HG03571 (cell line): ENCODE measurements at regions not wholly inside any gene's neighbourhood (a gene's known extent, or its start where the extent isn't known, plus 50 kb on each side); places are given as distances from the start of the nearest gene placed in this dataset.

ENCODE experiments used
- ATAC-seq: cut with Tn5 transposase; IDR thresholded peaks from one replicate; pipeline ENCODE4 v1.9.1; 2021; ENCODE audit not compliant: unreplicated experiment

DNA sequence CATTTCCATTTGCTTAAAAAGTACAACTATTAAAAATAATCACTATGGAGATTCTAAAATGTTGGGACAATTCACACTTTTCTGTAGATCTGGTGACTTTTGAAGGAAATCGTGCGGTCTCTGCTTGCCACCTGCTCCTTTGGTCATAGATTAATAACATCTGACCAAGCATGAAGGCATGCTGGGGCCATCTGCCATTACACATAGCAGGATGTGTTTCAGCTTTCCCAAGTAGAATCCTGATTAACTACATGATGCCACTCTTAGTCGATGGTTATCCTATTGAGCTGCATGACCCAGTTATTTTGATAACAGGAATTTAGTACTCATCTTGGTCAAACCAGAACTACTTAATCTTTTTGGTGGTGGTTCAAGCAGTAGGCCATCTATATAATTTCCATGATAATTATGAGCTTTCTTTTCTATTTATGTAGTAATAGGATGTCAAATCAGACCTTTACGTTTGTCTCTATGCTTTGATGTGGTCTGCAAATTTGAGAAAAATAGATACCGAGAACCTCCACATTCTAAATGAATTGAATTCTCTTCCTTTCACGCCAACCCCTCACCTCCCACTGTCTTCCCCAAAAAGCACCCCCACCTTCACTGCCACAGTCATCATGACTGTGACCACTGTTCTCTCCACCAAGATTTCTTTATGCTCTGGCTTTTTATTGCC is 158.1 kb downstream of the DIPK2A start:
- no peak for ATAC-seq

- no peak for ATAC-seq
These were observed 169.5 kb downstream of the DIPK2A start for GRCh38 chr3:144141074-144141473.

DNA sequence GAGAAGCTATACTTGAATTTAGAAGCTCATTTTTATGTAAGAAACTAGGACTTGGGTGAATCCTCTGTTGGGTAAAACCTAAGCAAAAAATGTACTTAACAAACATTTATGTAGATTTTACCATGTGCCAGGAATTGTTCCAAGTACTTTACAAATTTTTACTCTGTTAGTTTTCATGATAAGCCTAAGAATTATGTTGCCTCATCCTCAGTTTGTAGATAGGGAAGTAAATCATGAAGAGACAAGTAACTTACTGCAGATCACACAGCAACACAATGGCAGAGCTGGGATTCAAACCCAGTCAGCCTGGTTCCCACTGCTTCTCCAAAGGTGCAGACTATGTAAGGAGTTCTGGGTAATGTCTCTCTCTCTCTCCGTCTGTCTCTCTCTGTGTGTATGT is 169.9 kb downstream of the DIPK2A start:
- no peak for ATAC-seq

DNA sequence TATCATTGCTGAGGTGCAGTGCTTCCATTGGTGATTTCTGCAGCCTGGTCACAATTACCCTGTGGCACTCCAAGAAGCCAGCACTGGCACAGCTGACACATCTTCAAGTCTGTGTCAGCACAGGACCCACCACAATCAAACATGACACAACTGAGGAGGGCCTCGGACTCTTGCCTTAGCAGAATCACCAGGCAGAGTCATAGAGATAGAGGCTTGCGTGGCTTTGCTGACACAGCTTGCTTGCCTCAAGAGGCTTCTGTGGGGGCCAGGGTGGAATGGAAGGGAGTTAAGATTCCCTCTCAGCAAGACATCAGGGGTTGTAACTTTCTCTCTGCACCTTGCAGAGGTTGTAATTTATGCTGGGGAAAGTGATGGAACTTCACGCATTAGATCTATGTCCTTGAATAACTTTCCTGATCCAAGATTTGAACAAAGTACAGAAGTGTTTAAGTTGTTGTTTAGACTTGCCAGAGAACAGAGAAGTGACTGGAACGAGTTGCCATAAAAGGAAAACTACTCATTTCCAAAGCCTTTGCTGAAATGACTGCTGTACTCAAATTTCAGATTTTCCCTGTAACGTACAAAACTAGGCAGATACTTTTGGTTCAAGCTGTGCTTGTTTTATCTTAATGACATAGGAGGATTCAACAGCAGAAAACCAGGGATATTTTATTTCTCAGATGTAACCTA is 170.7 kb downstream of the DIPK2A start:
- ATAC-seq: no peak

DNA sequence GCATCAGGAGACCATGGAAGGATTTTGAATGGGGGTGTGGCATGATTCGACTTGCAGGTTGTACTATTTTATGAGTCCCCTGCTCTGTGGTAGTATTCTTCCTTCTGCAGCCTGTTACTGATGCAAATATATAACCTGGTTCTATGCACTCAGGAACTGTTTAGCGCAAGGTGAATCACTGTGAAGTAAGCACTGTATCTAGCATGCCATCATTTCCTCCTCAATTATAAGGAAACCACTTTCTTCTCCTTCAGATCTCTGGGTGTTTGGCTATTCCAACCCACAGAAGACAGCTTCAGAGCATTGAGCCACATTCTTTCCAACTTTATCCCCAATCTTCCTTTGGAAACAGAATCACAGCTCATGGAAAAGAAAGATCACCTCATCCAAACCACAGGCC is 176.7 kb downstream of the DIPK2A start:
- no peak for ATAC-seq

GRCh38 chr3:144151983-144152382 is 180.4 kb downstream of the DIPK2A start:
- no peak for ATAC-seq

- no peak for ATAC-seq
These were observed 189.0 kb downstream of the DIPK2A start for GRCh38 chr3:144160627-144161026.

DNA sequence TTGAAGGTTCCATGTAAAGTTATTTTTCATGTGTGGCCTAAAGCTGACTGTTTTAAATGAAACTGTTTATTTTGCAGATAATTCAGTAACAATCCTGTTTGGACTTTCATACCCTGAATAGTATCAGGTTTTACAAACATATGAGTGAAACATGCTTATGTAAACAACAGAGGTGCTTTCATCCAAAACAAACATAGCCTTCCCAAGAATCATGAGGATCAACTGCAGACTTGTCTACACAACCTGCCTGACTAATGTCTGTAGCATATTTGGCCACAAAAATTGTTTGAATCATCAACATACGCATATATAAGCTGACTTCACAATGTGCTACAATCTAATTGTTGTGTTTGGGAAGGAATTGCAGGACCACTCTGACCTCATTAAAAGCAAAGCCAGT is 190.4 kb downstream of the DIPK2A start:
- ATAC-seq: no peak

DNA sequence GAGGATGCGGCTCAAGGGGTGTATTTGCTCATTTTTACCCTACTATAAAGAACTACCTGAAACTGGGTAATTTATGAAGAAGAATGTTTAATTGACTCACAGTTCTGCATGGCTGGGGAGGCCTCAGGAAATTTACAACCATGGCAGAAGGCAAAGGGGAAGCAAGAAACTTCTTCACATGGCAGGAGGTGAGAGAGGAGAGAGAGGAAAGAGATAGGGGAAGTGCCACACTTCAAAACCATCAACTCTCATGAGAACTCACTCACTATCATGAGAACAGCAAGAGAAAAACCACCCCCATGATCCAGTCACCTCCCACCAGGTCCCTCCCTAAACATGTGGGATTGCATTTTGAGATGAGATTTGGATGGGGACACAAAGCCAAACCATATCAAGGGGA is 192.7 kb downstream of the DIPK2A start:
- no peak for ATAC-seq

DNA sequence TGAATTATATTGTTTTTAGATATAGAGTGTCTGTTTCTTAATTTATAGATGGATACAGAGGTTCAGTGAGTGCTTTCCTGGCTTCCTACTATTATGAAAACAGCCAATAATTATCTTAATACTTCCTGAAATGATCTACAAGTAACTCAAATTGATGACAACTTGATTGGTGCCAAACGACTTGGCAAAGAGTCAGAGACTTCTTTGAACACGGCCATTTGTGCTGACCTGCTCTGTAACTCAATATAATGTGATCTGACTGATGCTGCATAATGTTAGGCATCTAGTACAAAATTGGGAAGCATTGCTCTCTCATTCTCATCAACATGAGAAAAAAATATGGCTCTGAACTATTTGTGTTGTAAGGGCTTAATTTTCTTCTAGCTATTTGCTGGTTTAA is 193.9 kb downstream of the DIPK2A start:
- no peak for ATAC-seq

DNA sequence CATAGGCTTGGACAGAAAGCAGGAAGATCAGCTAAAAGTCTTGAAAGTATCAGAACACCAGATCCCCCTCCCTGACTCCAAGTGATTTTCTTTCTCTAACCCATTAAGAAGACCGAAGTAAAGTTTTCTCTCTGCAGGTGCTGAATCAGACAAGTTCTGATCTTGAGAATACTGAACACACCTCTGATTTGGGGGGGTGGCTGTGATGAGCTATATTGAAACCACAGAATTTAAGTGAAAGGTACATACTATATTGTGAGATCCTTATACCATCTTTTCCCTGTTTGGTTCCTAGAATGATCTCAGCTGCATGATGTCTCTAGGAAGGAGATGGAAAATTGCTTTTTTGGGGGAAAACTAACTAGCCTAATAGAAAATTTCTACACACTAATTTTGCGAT is 196.0 kb downstream of the DIPK2A start:
- ATAC-seq: no peak

DNA sequence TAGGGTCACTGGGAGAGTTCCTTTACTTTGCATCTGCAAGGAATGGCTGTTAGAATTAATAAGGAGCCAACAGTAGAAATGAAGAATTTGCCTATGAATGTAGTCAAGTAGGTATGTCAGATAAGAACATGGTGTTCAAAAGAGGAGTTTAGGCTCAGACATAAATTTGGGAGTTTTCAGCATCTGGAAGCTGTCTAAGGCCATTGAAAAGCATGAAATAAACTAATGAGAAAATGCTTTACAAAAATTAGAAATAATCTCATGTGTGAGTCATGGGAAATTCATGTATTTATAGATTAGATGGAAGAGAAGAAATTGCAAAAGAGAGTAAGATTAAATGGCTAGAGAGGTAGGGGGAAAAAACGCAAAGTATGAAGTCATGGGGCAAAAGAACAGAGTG is 201.9 kb downstream of the DIPK2A start:
- ATAC-seq: no peak

DNA sequence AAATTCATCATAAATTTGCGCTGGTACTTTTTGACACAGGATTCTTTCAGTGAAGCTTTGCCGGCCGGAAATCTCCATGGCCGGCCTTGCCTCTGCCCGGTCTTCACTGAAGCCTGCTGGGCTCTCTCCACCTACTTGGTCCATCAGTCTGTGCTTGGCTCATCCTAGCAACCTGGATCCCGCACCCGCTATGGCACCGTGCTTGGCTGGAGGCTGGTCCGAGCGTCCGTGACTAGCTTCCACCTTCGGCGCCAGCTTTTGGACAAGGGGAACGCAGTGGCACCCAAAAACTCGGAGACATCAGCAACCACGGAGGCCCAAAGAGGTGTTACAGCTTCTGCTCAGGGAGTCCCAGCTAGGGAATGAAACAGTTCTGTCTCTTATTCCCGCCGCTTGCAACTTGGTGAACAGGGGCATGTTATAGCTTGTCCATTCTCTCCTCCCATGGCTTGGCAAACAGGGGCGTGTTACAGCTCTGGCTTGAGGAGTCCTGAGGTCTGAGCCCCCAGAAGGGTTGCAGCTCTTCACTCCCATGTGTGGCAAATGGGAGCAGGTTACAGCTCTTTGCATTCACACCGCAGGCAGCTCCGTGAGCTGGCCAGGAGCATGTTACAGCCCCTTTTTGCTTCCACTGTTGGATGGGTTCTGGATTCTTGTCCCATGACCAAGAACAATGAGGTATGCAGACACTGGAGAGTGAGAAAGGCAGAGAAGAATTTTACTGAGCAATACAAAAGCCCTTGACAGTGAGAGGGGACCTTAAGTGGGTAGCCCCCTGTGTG is 204.2 kb downstream of the DIPK2A start:
- ATAC-seq: no peak

DNA sequence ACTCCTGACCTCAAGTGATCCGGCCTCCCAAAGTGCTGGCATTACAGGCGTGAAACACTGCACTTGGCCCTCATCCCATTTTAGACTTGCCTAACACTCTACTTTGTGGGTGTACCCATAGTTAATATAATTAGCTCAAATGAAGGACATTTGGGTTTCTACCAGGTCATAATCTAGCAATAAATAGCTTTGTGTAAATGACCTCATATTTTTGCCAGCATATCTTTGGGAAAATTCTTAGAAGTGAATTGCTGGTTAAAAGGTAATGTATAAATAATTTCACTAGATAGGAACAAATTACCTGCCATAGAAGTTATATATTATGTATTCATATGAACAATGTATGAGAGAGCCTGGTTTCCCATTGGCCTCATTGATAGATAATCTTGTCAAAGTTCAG is 206.0 kb downstream of the DIPK2A start:
- no peak for ATAC-seq

DNA sequence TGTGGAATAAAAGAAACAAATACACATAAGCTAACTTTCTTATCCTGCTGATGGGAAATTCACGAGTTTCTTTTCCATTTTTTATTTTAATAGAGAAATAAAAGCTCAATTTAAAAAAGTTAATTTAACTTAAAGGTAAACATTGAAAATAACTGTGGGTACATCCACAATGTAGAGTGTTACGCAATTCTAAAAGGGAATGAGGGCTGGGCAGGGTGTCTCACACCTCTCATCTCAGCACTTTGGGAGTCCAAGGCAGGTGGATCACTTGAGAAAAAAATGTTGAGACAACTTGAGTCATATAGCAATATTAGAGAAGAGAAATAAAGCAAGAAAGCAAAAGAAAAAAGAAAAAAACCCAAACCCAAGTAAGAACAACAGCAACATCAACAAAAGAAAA is 207.0 kb downstream of the DIPK2A start:
- ATAC-seq: no peak

DNA sequence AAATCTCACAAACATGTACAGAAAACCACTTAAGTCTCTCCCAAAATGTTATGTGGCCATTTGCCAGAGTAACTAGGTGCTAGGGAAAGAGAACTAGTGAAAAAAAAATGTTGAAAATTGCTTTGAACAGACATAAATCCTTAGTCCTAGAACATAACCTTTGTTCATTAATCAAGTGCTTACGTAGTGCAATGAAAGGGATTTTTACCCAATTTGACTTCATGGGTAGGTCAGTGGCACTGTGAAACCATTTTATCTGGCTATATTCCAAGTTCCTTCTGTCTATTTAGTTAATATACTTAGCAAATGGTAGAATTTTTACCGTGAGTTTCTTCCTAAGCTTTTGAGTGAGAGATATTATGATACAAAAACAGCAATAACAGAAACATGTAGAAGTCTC is 209.4 kb downstream of the DIPK2A start:
- ATAC-seq: no peak

DNA sequence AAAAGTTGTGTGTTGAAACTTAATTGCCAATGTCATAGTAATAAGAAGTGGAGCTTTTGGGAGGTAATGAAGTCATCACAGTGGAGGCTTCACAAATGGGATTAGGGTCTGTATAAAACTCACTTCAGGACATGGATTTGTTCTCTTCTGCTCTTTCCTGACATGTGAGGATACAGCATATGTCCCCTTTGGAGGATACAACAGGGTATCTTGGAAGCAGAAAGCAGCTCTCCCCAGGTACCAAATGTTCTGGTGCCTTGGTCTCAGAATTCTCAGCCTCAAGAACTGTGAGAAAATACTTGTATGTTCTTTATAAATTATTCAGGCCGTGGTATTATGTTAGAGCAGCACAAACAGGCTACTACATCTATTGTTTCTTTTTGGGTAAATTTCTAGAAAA is 210.9 kb downstream of the DIPK2A start:
- no peak for ATAC-seq

GRCh38 chr3:144185276-144185675 is 213.7 kb downstream of the DIPK2A start:
- no peak for ATAC-seq

GRCh38 chr3:144187531-144188210 is 216.0 kb downstream of the DIPK2A start:
- ATAC-seq: no peak

DNA sequence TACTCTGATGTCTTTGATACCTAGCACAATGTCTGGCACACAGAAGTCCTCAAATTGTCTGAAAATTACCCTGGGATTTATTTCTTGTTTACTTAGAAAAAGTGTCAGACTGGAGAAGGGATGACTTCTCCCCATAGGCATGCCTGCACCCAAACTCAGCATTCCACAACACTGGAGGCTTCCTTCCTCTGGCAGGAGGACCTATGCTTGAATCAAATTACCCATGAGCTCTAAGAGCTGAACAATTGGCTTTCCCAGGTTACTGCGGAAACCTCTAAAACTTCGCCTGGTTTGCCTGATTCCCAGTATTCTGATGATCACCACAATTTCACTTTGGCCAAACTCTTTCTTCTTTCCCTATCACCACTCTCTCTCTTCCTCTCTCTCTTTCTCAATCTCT is 217.4 kb downstream of the DIPK2A start:
- no peak for ATAC-seq

GRCh38 chr3:144197116-144197515 is 225.5 kb downstream of the DIPK2A start:
- no peak for ATAC-seq

DNA sequence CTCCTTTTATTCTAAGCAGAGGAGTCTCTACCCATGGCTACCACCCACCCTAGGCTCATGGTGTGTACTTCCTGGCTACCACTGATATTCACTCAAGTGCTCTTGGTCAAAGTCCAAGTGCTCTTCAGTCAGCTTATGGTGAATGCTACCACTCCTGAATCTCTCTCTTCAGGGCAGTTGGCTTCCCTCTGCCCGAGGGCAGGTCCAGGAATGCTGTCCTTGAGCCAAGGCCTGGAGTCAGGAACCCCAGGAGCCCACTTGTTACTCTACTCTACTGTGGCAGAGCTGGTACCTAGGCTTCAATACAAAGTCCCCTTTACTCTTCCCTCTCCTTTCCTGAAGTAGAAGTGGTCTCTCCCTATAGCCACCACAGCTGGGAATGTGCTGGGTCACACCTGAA is 226.0 kb downstream of the DIPK2A start:
- ATAC-seq: no peak
